ENCODE measurements at regions not wholly inside any gene's neighbourhood (a gene's known extent, or its start where the extent isn't known, plus 50 kb on each side); places are given as distances from the start of the nearest gene placed in this dataset.

- TF ChIP-seq CTCF (conservative IDR thresholded peaks at IDR 0.05; ENCODE audit: low read depth) = no peak
- ChIA-PET CTCF (no interaction called here), POLR2A (ENCODE audit: low non-redundant PET) (no interaction called here)
- no peak overlapping the region for H3K27ac ChIP-seq
- no peak for DNase-seq (ENCODE audit: low spot score)
Observed at GRCh38 chr14:106200541-106201315, 674.3 kb downstream of the TMEM121 start.

- ChIA-PET POLR2A (ENCODE audit: low non-redundant PET) (no interaction called here), CTCF (no interaction called here)
- TF ChIP-seq CTCF (conservative IDR thresholded peaks at IDR 0.05; ENCODE audit: low read depth) = no peak
- no peak overlapping the region for H3K27ac ChIP-seq
- DNase-seq (ENCODE audit: low spot score) = no peak
Observed at GRCh38 chr14:106201376-106201775, 675.0 kb downstream of the TMEM121 start.

GRCh38 chr14:106203438-106203837 lies 677.1 kb downstream of the TMEM121 start:
- no peak overlapping the region for H3K27ac ChIP-seq
- CTCF ChIA-PET = interaction anchor here (0.7 kb wide), 1 partner anchor 91 kb away, joined by 3 read pairs; no protein-coding TSS in a partner anchor

GRCh38 chr14:106204063-106204462 lies 677.7 kb downstream of the TMEM121 start:
- no peak for DNase-seq (ENCODE audit: low spot score)
- no peak overlapping the region for H3K27ac ChIP-seq
- ChIA-PET CTCF (interaction anchor here (0.7 kb wide), 1 partner anchor 90 kb away, joined by 3 read pairs; no protein-coding TSS in a partner anchor), POLR2A (ENCODE audit: low non-redundant PET) (no interaction called here)
- no peak for TF ChIP-seq CTCF (conservative IDR thresholded peaks at IDR 0.05; ENCODE audit: low read depth)

More at GRCh38 chr14:106203438-106203837, 677.1 kb downstream of the TMEM121 start:
- POLR2A ChIA-PET (ENCODE audit: low non-redundant PET) = no interaction called here
- no peak for DNase-seq (ENCODE audit: low spot score)
- no peak for TF ChIP-seq CTCF (conservative IDR thresholded peaks at IDR 0.05; ENCODE audit: low read depth)

GRCh38 chr14:106207316-106207715 lies 680.9 kb downstream of the TMEM121 start:
- ChIA-PET POLR2A (ENCODE audit: low non-redundant PET) (no interaction called here), CTCF (interaction anchor here (0.6 kb wide), 1 partner anchor 351 kb away, joined by 3 read pairs; no protein-coding TSS in a partner anchor)
- DNase-seq (ENCODE audit: low spot score) = no peak
- TF ChIP-seq CTCF (conservative IDR thresholded peaks at IDR 0.05; ENCODE audit: low read depth) = no peak
- no peak overlapping the region for H3K27ac ChIP-seq

- ChIA-PET POLR2A (ENCODE audit: low non-redundant PET) (no interaction called here), CTCF (no interaction called here)
- DNase-seq (ENCODE audit: low spot score) = no peak
- H3K27ac ChIP-seq = no peak overlapping the region
- no peak for TF ChIP-seq CTCF (conservative IDR thresholded peaks at IDR 0.05; ENCODE audit: low read depth)
Observed at GRCh38 chr14:106208794-106209193, 682.4 kb downstream of the TMEM121 start.
